GM18526 (cell line): ENCODE measurements at regions not wholly inside any gene's neighbourhood (a gene's known extent, or its start where the extent isn't known, plus 50 kb on each side); places are given as distances from the start of the nearest gene placed in this dataset.

ENCODE experiments used
- POLR2A ChIP-seq: IDR thresholded peaks from 3 replicates; pipeline ENCODE4 v1.6.1; 2011; ENCODE audit not compliant: insufficient read length; ENCODE audit errors: extremely low read depth

GRCh38 chr6:113449051-113449450 is 408.1 kb upstream of the MARCKS start:
- TF ChIP-seq POLR2A: no peak

GRCh38 chr6:113450061-113450465 is 407.1 kb upstream of the MARCKS start:
- no peak for TF ChIP-seq POLR2A

DNA sequence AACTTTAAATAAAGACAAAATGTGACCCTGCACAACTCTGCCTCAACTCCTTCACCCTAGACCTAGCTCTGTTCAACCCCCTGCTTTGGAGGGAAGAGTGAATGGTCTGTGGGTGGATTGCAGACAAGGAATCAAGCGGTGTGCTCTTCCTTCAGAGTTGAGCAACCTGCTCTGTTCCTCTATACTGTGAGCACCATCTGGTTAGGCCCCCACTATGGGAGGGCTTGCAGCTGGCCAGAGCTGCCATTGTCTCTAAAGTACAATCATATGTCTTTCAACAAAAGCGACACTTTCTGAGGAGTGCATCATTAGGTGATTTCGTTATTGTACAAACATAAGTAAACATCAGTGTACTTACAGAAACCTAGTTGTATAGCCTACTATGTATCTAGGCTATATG is 406.1 kb upstream of the MARCKS start:
- TF ChIP-seq POLR2A: no peak

GRCh38 chr6:113457198-113457597 is 399.9 kb upstream of the MARCKS start:
- no peak for TF ChIP-seq POLR2A

DNA sequence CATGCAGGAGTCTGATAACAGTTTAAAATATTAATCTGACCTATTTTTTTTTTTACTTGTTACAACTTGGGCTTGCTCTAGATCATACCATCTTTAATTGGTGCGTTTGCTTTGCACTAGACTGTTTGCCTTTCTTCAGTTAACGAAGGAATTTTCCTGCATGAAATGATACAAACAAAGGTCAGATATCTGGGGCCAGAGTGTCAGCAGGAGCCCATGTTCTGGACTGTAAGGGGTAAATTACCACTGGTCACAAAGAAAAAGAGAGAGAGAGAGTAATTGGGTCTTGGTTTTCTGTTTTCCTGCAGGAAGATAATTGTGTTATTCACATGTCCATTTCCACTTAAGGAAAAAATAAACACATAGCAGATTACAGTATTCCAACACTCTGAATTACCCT is 399.4 kb upstream of the MARCKS start:
- no peak for TF ChIP-seq POLR2A

GRCh38 chr6:113458368-113459010 is 398.7 kb upstream of the MARCKS start:
- no peak for TF ChIP-seq POLR2A

DNA sequence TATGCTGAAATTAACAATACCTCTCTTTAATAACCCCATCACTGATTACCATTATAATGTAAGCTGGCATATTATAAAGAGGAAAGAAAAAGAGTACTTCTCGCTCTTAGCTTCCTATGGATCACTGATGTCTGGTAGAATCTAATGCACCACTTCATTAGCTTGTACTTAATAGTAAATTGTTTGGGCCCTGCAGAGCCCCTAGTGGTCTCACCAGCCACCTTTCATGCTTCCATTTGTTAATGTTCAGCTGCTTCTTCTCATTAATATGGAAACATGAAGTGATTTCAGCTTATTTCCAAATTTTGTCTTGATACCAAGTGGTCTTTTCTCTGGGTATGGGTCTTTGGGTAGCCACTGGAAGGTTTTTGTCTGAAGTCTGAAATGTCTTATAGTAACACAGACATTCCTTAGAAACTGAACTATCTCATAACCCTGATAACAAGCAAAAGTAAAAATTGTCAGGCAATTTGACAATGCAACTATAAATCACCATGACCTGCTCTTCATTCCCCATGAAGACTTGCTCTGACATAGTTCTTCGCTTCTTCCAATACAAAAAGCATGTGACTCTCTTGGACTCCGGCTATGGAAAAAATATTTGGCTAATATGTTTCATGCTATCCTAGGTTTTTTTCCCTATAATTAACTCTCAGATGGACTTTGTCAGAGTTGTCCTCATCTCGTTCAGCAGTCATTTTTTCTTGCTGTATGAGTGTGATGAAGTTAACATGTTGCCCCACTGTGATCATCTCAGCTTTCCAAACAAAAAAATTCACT is 395.8 kb upstream of the MARCKS start:
- TF ChIP-seq POLR2A: no peak

- no peak for TF ChIP-seq POLR2A
Measured at GRCh38 chr6:113464536-113464935, 392.6 kb upstream of the MARCKS start.

DNA sequence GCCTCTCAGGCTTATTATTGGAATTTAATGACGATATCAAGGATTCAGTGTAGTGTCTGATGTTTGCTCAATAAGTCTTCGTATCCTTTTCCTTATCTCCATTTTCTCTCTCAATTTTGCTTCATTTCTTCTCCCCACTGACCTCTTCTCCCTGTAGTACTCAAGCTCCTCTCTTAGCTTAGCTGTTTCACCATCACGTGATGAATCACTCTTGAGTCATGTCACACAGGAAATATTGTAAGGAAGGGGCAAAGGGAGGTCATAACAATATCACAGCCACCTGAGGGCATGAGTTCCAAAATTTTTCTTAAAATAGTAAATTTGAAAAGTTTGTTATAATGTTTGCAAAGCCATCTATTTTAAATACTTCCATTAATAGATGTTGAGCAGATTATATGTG is 392.2 kb upstream of the MARCKS start:
- TF ChIP-seq POLR2A: no peak

DNA sequence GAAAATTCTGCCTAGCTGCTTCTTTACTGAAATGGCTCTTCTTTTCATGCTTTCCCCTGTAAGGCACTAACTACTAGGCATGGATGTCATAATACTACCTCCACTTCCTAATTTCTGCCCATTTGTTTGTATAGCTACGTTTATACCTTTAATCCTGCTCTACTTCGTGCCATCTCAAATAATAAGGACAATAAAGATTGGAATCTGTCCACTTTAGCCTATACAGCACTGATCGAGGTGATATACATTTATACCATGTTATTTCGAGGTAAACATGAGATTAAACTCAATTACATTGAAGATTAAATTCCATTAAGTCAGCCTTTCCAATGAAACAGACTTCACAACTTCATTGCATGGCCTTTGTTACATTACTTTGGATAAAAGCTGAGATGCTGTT is 390.6 kb upstream of the MARCKS start:
- TF ChIP-seq POLR2A: no peak

GRCh38 chr6:113475392-113475791 is 381.8 kb upstream of the MARCKS start:
- TF ChIP-seq POLR2A: no peak

DNA sequence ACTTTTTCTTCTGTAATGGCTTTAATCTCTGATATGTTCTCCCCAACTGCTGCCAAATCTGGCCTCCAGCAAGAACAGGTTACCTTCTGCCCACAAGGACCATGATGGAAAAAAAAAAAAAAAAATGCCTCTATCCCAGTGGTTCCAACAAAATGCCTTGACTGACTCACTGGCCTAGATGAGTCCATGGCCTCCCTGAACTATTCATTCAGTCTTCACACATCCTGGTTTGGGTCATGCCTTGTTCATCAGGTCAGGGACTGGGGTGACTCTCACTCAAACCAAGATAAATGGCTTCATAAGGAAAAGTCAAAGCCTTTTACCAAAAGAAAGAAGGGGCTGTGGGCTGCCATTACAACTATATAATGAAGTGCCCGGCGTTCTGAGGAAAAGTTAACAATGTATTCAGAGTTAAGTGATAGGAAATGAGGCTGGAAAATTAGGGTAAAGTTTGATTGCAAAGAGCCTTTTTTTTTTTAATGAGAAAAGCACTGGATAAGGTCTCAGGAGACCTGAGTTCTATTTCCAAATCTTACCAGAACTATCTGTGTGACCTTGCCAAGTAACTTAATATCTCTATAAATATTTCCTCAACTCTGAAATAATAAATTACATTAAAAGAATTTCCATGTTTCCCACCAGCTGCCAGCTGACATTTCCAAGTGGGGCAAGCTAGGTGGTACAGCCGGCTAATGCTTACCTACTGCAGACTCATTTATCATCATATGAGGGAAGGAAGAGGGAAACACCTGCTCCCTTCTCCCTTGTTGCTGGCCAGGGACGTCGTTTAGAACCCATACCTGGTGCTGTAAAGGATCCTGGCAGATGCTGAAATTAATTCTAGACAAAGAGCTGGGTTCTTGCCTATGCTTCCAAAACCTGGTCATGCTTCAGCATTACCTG is 380.0 kb upstream of the MARCKS start:
- TF ChIP-seq POLR2A: no peak

DNA sequence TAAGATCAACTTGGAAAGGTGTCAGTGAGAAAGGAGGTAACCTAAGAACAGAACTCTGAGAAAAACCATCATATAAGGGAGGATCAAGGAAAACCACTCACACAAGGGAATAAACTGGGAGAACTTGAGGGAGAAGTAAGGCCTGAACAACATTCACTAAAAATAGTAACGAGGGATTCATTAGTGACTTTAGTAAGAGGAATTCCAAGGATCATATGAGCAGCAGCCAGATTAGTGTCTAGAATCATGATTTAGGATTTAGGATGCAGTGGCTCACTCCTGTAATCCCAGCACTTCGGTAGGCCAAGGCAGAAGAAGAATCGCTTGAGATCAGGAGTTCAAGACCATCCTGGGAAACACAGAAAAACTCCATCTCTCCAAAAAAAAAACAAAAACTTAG is 376.5 kb upstream of the MARCKS start:
- TF ChIP-seq POLR2A: no peak

DNA sequence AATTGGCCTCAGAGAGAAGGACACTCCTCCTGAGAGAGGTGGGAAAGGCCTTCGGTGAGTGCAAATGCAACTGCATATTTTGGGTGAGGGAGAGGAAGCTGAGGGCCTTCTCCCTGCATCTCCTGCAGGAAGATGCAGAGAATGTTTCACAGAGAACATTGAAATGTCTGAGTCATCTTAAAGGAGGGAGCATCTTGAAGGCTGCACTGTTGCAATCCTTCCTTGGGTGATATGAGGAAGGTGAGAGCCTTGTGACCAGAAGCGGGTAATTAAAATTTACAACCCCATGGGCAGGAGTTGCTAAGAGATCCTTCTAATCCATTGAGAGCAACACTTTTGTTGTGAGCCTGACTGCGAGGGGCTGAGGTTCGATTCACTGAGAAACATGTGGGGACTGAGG is 375.7 kb upstream of the MARCKS start:
- no peak for TF ChIP-seq POLR2A

GRCh38 chr6:113481910-113482309 is 375.2 kb upstream of the MARCKS start:
- TF ChIP-seq POLR2A: no peak

GRCh38 chr6:113482771-113483170 is 374.4 kb upstream of the MARCKS start:
- no peak for TF ChIP-seq POLR2A
